H9 (cell line): ENCODE measurements at regions not wholly inside any gene's neighbourhood (a gene's known extent, or its start where the extent isn't known, plus 50 kb on each side); places are given as distances from the start of the nearest gene placed in this dataset.

Source experiments
- DNase-seq: peaks from one replicate; pipeline ENCODE4 v3.0.0-alpha.2; 2017
- H2AFZ ChIP-seq: one replicate; pipeline ENCODE4 v1.6.1; 2013; ENCODE audit warnings: mild to moderate bottlenecking, low read length, control low read depth, moderate library complexity
- H2AK5ac ChIP-seq: 2 replicates; pipeline ENCODE4 v1.6.1; 2013; ENCODE audit warnings: low read length, control low read depth, mixed read lengths; ENCODE audit not compliant: insufficient read length
- H2BK120ac ChIP-seq: one replicate; pipeline ENCODE4 v1.6.1; 2013; ENCODE audit warnings: low read depth, mild to moderate bottlenecking, low read length, control low read depth, inconsistent platforms; ENCODE audit not compliant: poor library complexity, severe bottlenecking
- H2BK12ac ChIP-seq: 2 replicates; pipeline ENCODE4 v1.6.1; 2013; ENCODE audit warnings: low read length, control low read depth, mixed read lengths, low read depth; ENCODE audit not compliant: insufficient read length
- H2BK15ac ChIP-seq: 2 replicates; pipeline ENCODE4 v1.6.1; 2013; ENCODE audit warnings: low read depth, low read length, control low read depth
- H2BK20ac ChIP-seq: one replicate; pipeline ENCODE4 v1.6.1; 2013; ENCODE audit warnings: low read depth, mild to moderate bottlenecking, low read length, control low read depth, inconsistent platforms; ENCODE audit not compliant: poor library complexity, severe bottlenecking
- H2BK5ac ChIP-seq: 2 replicates; pipeline ENCODE4 v1.6.1; 2013; ENCODE audit warnings: low read length, control low read depth, mixed read lengths; ENCODE audit not compliant: insufficient read length
- H3K14ac ChIP-seq: 2 replicates; pipeline ENCODE4 v1.6.1; 2013; ENCODE audit warnings: low read length, control low read depth; ENCODE audit not compliant: insufficient read depth
- H3K18ac ChIP-seq: 2 replicates; pipeline ENCODE4 v1.6.1; 2013; ENCODE audit warnings: low read depth, mild to moderate bottlenecking, mixed read lengths, low read length, control low read depth; ENCODE audit not compliant: insufficient read length
- H3K23ac ChIP-seq: 2 replicates; pipeline ENCODE4 v1.6.1; 2013; ENCODE audit warnings: low read length, control low read depth, mixed read lengths, low read depth; ENCODE audit not compliant: insufficient read length
- H3K23me2 ChIP-seq: 2 replicates; pipeline ENCODE4 v1.6.1; 2013; ENCODE audit warnings: low read depth, mild to moderate bottlenecking, mixed read lengths, low read length, control low read depth; ENCODE audit not compliant: insufficient read length, poor library complexity, severe bottlenecking
- H3K27ac ChIP-seq: 2 replicates; pipeline ENCODE4 v1.5.1; 2013; ENCODE audit warnings: low read length, control low read depth, mixed read lengths, low read depth; ENCODE audit not compliant: insufficient read length
- H3K27me3 ChIP-seq: 2 replicates; pipeline ENCODE4 v1.6.1; 2013; ENCODE audit warnings: low read length, control low read depth, inconsistent platforms; ENCODE audit not compliant: insufficient read depth
- H3K4ac ChIP-seq: 2 replicates; pipeline ENCODE4 v1.6.1; 2013; ENCODE audit warnings: low read depth, mild to moderate bottlenecking, control low read depth, inconsistent platforms, low read length, moderate library complexity
- H3K4me1 ChIP-seq: 2 replicates; pipeline ENCODE4 v1.6.1; 2013; ENCODE audit warnings: low read length, control low read depth, inconsistent platforms; ENCODE audit not compliant: insufficient read depth
- H3K4me2 ChIP-seq: 2 replicates; pipeline ENCODE4 v1.6.1; 2013; ENCODE audit warnings: low read length, control low read depth, mixed read lengths; ENCODE audit not compliant: insufficient read length, insufficient read depth
- H3K56ac ChIP-seq: 2 replicates; pipeline ENCODE4 v1.6.1; 2013; ENCODE audit warnings: low read depth, mild to moderate bottlenecking, mixed read lengths, low read length, control low read depth; ENCODE audit not compliant: insufficient read length
- H3K79me1 ChIP-seq: 2 replicates; pipeline ENCODE4 v1.6.1; 2013; ENCODE audit warnings: low read depth, mild to moderate bottlenecking, moderate library complexity, low read length, control low read depth, inconsistent platforms; ENCODE audit not compliant: insufficient read depth, poor library complexity, severe bottlenecking
- H3K79me2 ChIP-seq: 2 replicates; pipeline ENCODE4 v1.6.1; 2013; ENCODE audit warnings: low read length, control low read depth, inconsistent platforms; ENCODE audit not compliant: insufficient read depth
- H3K9ac ChIP-seq: 2 replicates; pipeline ENCODE4 v1.6.1; 2013; ENCODE audit warnings: low read length, control low read depth, mixed read lengths; ENCODE audit not compliant: insufficient read length; ENCODE audit errors: extremely low read depth
- H3K9me3 ChIP-seq: one replicate; pipeline ENCODE4 v1.6.1; 2013; ENCODE audit warnings: low read depth, low read length, inconsistent platforms; ENCODE audit not compliant: control insufficient read depth
- H3T11ph ChIP-seq: one replicate; pipeline ENCODE4 v1.6.1; 2013; ENCODE audit warnings: mild to moderate bottlenecking, low read length, control low read depth, inconsistent platforms
- H4K20me1 ChIP-seq: one replicate; pipeline ENCODE4 v1.6.1; 2013; ENCODE audit not compliant: control insufficient read depth, insufficient read length, insufficient read depth
- H4K5ac ChIP-seq: 2 replicates; pipeline ENCODE4 v1.6.1; 2013; ENCODE audit warnings: low read depth, mild to moderate bottlenecking, mixed read lengths, low read length, control low read depth; ENCODE audit not compliant: insufficient read length
- H4K8ac ChIP-seq: replicated peaks from 2 replicates; pipeline ENCODE4 v1.6.1; 2013; ENCODE audit warnings: low read length, control low read depth, mixed read lengths, low read depth; ENCODE audit not compliant: insufficient read length
- H4K91ac ChIP-seq: 2 replicates; pipeline ENCODE4 v1.6.1; 2013; ENCODE audit warnings: low read depth, mild to moderate bottlenecking, moderate library complexity, mixed read lengths, low read length, control low read depth; ENCODE audit not compliant: insufficient read length
- H3K27ac Mint-ChIP-seq, 3 experiments: 2 replicates in 2 of 3; 3 replicates in 1 of 3; pipeline ENCODE4 v1.8.0; 2020 to 2021; ENCODE audit warnings: mixed read lengths in 3 of 3, mild to moderate bottlenecking in 1 of 3, moderate library complexity in 1 of 3
- H3K27me3 Mint-ChIP-seq: 2 replicates; pipeline ENCODE4 v1.8.0; 2021; ENCODE audit warnings: low read depth, mild to moderate bottlenecking, moderate library complexity, mixed read lengths
- H3K36me3 Mint-ChIP-seq, 3 experiments: 2 replicates in 2 of 3; 3 replicates in 1 of 3; pipeline ENCODE4 v1.8.0; 2020 to 2021; ENCODE audit warnings: low read depth in 3 of 3, mixed read lengths in 3 of 3; ENCODE audit not compliant: insufficient read depth in 1 of 3
- H3K4me1 Mint-ChIP-seq, 2 experiments: 2 replicates each; pipeline ENCODE4 v1.8.0; 2020; ENCODE audit warnings: mixed read lengths in 2 of 2
- H3K4me3 Mint-ChIP-seq, 2 experiments: 2 replicates in 1 of 2; 3 replicates in 1 of 2; pipeline ENCODE4 v1.8.0; 2020 to 2021; ENCODE audit warnings: mild to moderate bottlenecking in 2 of 2, mixed read lengths in 2 of 2, moderate library complexity in 1 of 2
- H3K9me3 Mint-ChIP-seq, 2 experiments: 2 replicates in 1 of 2; 3 replicates in 1 of 2; pipeline ENCODE4 v1.8.0; 2020; ENCODE audit warnings: mild to moderate bottlenecking in 2 of 2, mixed read lengths in 2 of 2, moderate library complexity in 1 of 2
- CTCF ChIP-seq: fragments of 200-600 bp; sonication (generic); conservative IDR thresholded peaks from 3 replicates; pipeline ENCODE4 v1.8.0; 2021; ENCODE audit warnings: antibody characterized with exemption, mild to moderate bottlenecking
- WGBS: extraction: QIAGEN DNeasy Blood & Tissue Kit; methylation state at CpG from one replicate; pipeline ENCODE4 v1.1.7; 2013; ENCODE audit warnings: missing lambda C conversion rate, low lambda C conversion rate, mixed read lengths; ENCODE audit not compliant: insufficient read length; ENCODE audit errors: extremely low coverage; 5-methylcytosine and 5-hydroxymethylcytosine counted together

GRCh38 chr2:237219826-237220225, 134.1 kb downstream of the COPS8 start:
- Histone ChIP-seq H3K79me2 (no peaks in the 10 kb centered on the region), H2BK15ac (no peak overlapping the region), H3K27me3 (no peaks in the 10 kb centered on the region), H3K4ac (no peak overlapping the region), H3K4me2 (no peak overlapping the region), H3K4me1 (peaks cover 8% of the 10 kb centered on the region), H4K20me1 (no peaks in the 10 kb centered on the region), H3K23ac (no peak overlapping the region), H2AFZ (no peak overlapping the region), H3K18ac (no peak overlapping the region), H2AK5ac (no peak overlapping the region), H2BK12ac (no peak overlapping the region), H3K56ac (no peak overlapping the region), H3K9ac (no peak overlapping the region), H3K79me1 (no peaks in the 10 kb centered on the region), H4K8ac (no peak overlapping the region), H3K23me2 (no peaks in the 10 kb centered on the region), H2BK120ac (no peak overlapping the region), H3K9me3 (no peaks in the 10 kb centered on the region), H3K27ac (no peak overlapping the region), H4K5ac (no peak overlapping the region), H3K14ac (no peak overlapping the region), H4K91ac (no peak overlapping the region), H3T11ph (no peak overlapping the region), H2BK20ac (no peak overlapping the region), H2BK5ac (no peak overlapping the region)
- Mint-ChIP-seq H3K4me1 (peaks cover 28 to 36% of the 10 kb centered on the region in 2 experiments), H3K36me3 (no peaks in the 10 kb centered on the region; a peak in 1 of 7 replicates), H3K9me3 (no peaks in the 10 kb centered on the region), H3K27me3 (no peaks in the 10 kb centered on the region), H3K4me3 (no peak overlapping the region), H3K27ac (no peak overlapping the region)
- no peak for TF ChIP-seq CTCF
- WGBS: no CpG with 5 or more reads among the region's 4 CpGs
- no peak for DNase-seq
